Brain microvascular endothelial cell (primary cell): ENCODE measurements at regions not wholly inside any gene's neighbourhood (a gene's known extent, or its start where the extent isn't known, plus 50 kb on each side); places are given as distances from the start of the nearest gene placed in this dataset.

Source experiments
- DNase-seq: peaks from one replicate; pipeline ENCODE4 v3.0.0-alpha.2; 2020
- H3K27ac ChIP-seq: fragments of 250-450 bp; sonication (Bioruptor Pico); 2 replicates; pipeline ENCODE4 v1.5.1; 2020; ENCODE audit warnings: mild to moderate bottlenecking, moderate library complexity
- H3K27me3 ChIP-seq: fragments of 250-450 bp; sonication (Bioruptor Pico); replicated peaks from 2 replicates; pipeline ENCODE4 v1.5.1; 2020; ENCODE audit warnings: mild to moderate bottlenecking
- H3K36me3 ChIP-seq: fragments of 250-450 bp; sonication (Bioruptor Pico); replicated peaks from 2 replicates; pipeline ENCODE4 v1.5.1; 2020; ENCODE audit warnings: mild to moderate bottlenecking
- H3K4me3 ChIP-seq: 2 replicates; pipeline ENCODE4 v1.5.1; 2011; ENCODE audit warnings: low read depth, mild to moderate bottlenecking, control low read depth, low read length, moderate library complexity
- CTCF ChIP-seq: IDR thresholded peaks from 2 replicates; pipeline ENCODE4 v1.5.1; 2011; ENCODE audit warnings: low read depth, mild to moderate bottlenecking, moderate library complexity, low read length, control low read depth, inconsistent platforms; ENCODE audit errors: missing control alignments
- in situ Hi-C: cut with HindIII; loops from 2 replicates; pipeline ENCODE4 v1.10.0; 2017; ENCODE audit warnings: low sequenced_read_pairs, low pct_ligation_motif_present

GRCh38 chr20:24878657-24879056, 70.4 kb upstream of the CST7 start:
- TF ChIP-seq CTCF = no peak
- no peaks in the 10 kb centered on the region for H3K27me3 ChIP-seq
- in situ Hi-C loops = no loop called here
- no peak overlapping the region for H3K4me3 ChIP-seq
- DNase-seq = no peak
- no peaks in the 10 kb centered on the region for H3K36me3 ChIP-seq
- no peak overlapping the region for H3K27ac ChIP-seq

- H3K36me3 ChIP-seq = no peaks in the 10 kb centered on the region
- in situ Hi-C loops = no loop called here
Measured at GRCh38 chr20:24879875-24880274, 69.2 kb upstream of the CST7 start.

GRCh38 chr20:24880356-24880755, 68.7 kb upstream of the CST7 start:
- no peak for TF ChIP-seq CTCF
- in situ Hi-C loops = no loop called here
- DNase-seq = no peak

More at GRCh38 chr20:24879875-24880274, 69.2 kb upstream of the CST7 start:
- Histone ChIP-seq H3K27me3 (no peaks in the 10 kb centered on the region), H3K4me3 (no peak overlapping the region), H3K27ac (no peak overlapping the region)
- DNase-seq = no peak
- no peak for TF ChIP-seq CTCF

GRCh38 chr20:24890286-24890685, 58.8 kb upstream of the CST7 start:
- in situ Hi-C loops = no loop called here
- H3K27ac ChIP-seq = no peak overlapping the region
- no peaks in the 10 kb centered on the region for H3K27me3 ChIP-seq
- H3K4me3 ChIP-seq = no peak overlapping the region
- TF ChIP-seq CTCF = no peak
- no peaks in the 10 kb centered on the region for H3K36me3 ChIP-seq
- DNase-seq = no peak

More at GRCh38 chr20:24880356-24880755, 68.7 kb upstream of the CST7 start:
- H3K36me3 ChIP-seq = no peaks in the 10 kb centered on the region
- H3K27me3 ChIP-seq = no peaks in the 10 kb centered on the region
- H3K27ac ChIP-seq = no peak overlapping the region
- H3K4me3 ChIP-seq = no peak overlapping the region

- DNase-seq = no peak
- H3K27me3 ChIP-seq = no peaks in the 10 kb centered on the region
- H3K27ac ChIP-seq = no peak overlapping the region
- TF ChIP-seq CTCF = no peak
- H3K4me3 ChIP-seq = no peak overlapping the region
- no peaks in the 10 kb centered on the region for H3K36me3 ChIP-seq
- in situ Hi-C loops = no loop called here
Measured at GRCh38 chr20:24891546-24892393, 57.3 kb upstream of the CST7 start.
